Ascending aorta (tissue), 2 donors: ENCODE measurements at regions not wholly inside any gene's neighbourhood (a gene's known extent, or its start where the extent isn't known, plus 50 kb on each side); places are given as distances from the start of the nearest gene placed in this dataset.

ENCODE experiments used
- DNase-seq, 2 donors: peaks; one replicate each; pipeline ENCODE4 v3.0.0-alpha.2; 2019; ENCODE audit warnings: low spot score in 2 of 2
- H3K27ac ChIP-seq, 2 donors: fragments of 200-600 bp; sonication (generic); one replicate each; pipeline ENCODE4 v1.5.1; 2016 to 2017; ENCODE audit warnings: mild to moderate bottlenecking in 1 of 2
- H3K27me3 ChIP-seq: fragments of 200-600 bp; sonication (generic); one replicate; pipeline ENCODE4 v1.5.1; 2017
- H3K36me3 ChIP-seq, 2 donors: fragments of 200-600 bp; sonication (generic); one replicate each; pipeline ENCODE4 v1.5.1; 2016
- H3K4me1 ChIP-seq, 2 donors: fragments of 200-600 bp; sonication (generic); one replicate each; pipeline ENCODE4 v1.5.1; 2016 to 2017; ENCODE audit warnings: mild to moderate bottlenecking in 1 of 2
- H3K4me3 ChIP-seq, 2 donors: fragments of 200-600 bp; sonication (generic); one replicate each; pipeline ENCODE4 v1.5.1; 2016 to 2017; ENCODE audit warnings: mild to moderate bottlenecking in 1 of 2
- H3K9me3 ChIP-seq, 2 donors: fragments of 200-600 bp; sonication (generic); one replicate each; pipeline ENCODE4 v1.5.1; 2016
- CTCF ChIP-seq, 3 experiments: fragments of 200-600 bp in 2 of 3; fragments of 450-650 bp in 1 of 3; sonication (generic) in 2 of 3; IDR thresholded peaks; one replicate each; pipeline ENCODE4 v1.5.1; 2016 to 2019; ENCODE audit warnings: antibody characterized with exemption in 3 of 3, mild to moderate bottlenecking in 1 of 3, moderate library complexity in 1 of 3
- intact Hi-C: fragments of 100-400 bp; cut with DNase I; formaldehyde crosslinking; loops from one replicate; pipeline ENCODE4 v1.15.1; 2023

- no peaks in the 10 kb centered on the region for H3K36me3 ChIP-seq
- H3K4me1 ChIP-seq: no peaks in the 10 kb centered on the region
- intact Hi-C loops: no loop called here
- no peak for TF ChIP-seq CTCF (IDR thresholded peaks at IDR 0.05)
- no peaks in the 10 kb centered on the region for H3K9me3 ChIP-seq
- H3K27ac ChIP-seq: no peak overlapping the region
- DNase-seq: no peak
- H3K4me3 ChIP-seq: no peak overlapping the region
- no peaks in the 10 kb centered on the region for H3K27me3 ChIP-seq
Measured at GRCh38 chr3:59191651-59192050, 141.8 kb upstream of the CFAP20DC start.

GRCh38 chr3:59189939-59190338 is 140.1 kb upstream of the CFAP20DC start:
- no peak for TF ChIP-seq CTCF (IDR thresholded peaks at IDR 0.05)
- DNase-seq: no peak
- intact Hi-C loops: no loop called here
- Histone ChIP-seq H3K27ac (no peak overlapping the region), H3K4me3 (no peak overlapping the region), H3K27me3 (no peaks in the 10 kb centered on the region), H3K36me3 (no peaks in the 10 kb centered on the region), H3K4me1 (no peaks in the 10 kb centered on the region), H3K9me3 (no peaks in the 10 kb centered on the region)

- Histone ChIP-seq H3K4me3 (no peak overlapping the region), H3K27ac (no peak overlapping the region), H3K9me3 (no peaks in the 10 kb centered on the region), H3K27me3 (no peaks in the 10 kb centered on the region), H3K4me1 (no peaks in the 10 kb centered on the region), H3K36me3 (no peaks in the 10 kb centered on the region)
- no peak for TF ChIP-seq CTCF (IDR thresholded peaks at IDR 0.05)
- no peak for DNase-seq
- intact Hi-C loops: no loop called here
Measured at GRCh38 chr3:59189526-59189925, 139.7 kb upstream of the CFAP20DC start.

- H3K27ac ChIP-seq: no peak overlapping the region
- H3K4me3 ChIP-seq: no peak overlapping the region
- intact Hi-C loops: no loop called here
- H3K36me3 ChIP-seq: no peaks in the 10 kb centered on the region
- DNase-seq: no peak
- H3K4me1 ChIP-seq: no peaks in the 10 kb centered on the region
- TF ChIP-seq CTCF (IDR thresholded peaks at IDR 0.05): no peak
- no peaks in the 10 kb centered on the region for H3K9me3 ChIP-seq
- H3K27me3 ChIP-seq: no peaks in the 10 kb centered on the region
Measured at GRCh38 chr3:59186725-59187124, 136.9 kb upstream of the CFAP20DC start.

- Histone ChIP-seq H3K4me1 (no peaks in the 10 kb centered on the region), H3K4me3 (no peak overlapping the region)
Measured at GRCh38 chr3:59185591-59186369, 136.0 kb upstream of the CFAP20DC start.

More at GRCh38 chr3:59185591-59186369, 136.0 kb upstream of the CFAP20DC start:
- intact Hi-C loops: no loop called here
- H3K36me3 ChIP-seq: no peaks in the 10 kb centered on the region
- no peak overlapping the region for H3K27ac ChIP-seq
- H3K9me3 ChIP-seq: no peaks in the 10 kb centered on the region
- no peaks in the 10 kb centered on the region for H3K27me3 ChIP-seq
- no peak for DNase-seq
- no peak for TF ChIP-seq CTCF (IDR thresholded peaks at IDR 0.05)
